GM19238 (cell line): ENCODE measurements at regions not wholly inside any gene's neighbourhood (a gene's known extent, or its start where the extent isn't known, plus 50 kb on each side); places are given as distances from the start of the nearest gene placed in this dataset.

Source experiments
- DNase-seq: peaks from one replicate; pipeline ENCODE4 v3.0.0; 2011; ENCODE audit warnings: low spot score; ENCODE audit not compliant: insufficient read length

DNA sequence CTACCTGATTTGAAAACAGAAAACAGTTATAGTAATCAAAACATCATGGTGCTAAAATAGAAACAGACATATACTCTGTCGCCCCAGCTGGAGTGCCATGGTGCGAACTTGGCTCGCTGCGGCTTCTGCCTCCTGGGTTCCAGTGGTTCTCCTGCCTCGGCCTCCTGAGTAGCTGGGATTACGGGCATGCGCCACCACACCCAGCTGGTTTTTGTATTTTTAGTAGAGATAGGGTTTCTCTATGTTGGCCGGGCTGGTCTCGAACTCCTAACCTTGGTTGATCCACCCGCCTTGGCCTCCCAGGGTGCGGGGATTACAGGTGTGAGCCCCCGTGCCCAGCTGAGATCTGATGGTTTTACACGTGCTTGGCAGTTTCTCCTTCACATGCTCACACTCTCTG lies 495.9 kb downstream of the ANXA1 start:
- DNase-seq, result no peak

DNA sequence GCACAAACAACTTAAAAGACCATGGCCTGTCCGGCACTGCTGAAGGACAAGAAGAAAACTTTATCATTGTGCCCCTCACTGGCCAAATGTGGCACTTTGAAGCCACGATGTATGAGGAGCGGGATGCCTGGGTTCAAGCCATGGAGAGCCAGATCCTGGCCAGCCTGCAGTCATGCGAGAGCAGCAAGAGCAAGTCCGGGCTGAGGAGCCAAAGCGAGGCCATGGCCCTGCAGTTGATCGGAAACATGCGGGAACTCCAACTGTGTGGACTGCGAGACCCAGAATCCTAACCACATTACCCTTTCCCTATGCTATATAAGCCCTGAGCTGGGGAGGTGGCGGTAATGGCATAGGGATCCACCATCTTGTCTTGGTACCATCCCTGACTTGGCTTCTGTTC lies 497.9 kb downstream of the ANXA1 start:
- no peak for DNase-seq

DNA sequence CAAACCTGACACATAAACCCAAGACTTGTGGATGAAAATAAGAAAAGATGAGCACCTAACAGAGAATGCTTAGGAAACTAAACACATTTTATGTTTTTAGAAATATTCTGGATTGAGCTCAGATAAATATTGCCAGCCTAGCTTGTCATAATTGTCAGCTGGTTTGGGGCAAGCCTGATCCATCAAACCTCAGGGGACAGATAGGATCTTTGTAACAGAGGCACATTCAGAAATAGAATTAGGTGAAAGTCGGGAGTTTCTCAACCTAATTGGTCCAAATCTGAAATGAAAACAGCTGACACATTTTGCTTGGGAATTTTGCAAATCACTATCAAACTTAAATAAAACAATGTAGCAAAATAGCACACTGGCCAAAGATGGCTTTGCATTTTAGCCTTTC lies 503.7 kb downstream of the ANXA1 start:
- no peak for DNase-seq

DNA sequence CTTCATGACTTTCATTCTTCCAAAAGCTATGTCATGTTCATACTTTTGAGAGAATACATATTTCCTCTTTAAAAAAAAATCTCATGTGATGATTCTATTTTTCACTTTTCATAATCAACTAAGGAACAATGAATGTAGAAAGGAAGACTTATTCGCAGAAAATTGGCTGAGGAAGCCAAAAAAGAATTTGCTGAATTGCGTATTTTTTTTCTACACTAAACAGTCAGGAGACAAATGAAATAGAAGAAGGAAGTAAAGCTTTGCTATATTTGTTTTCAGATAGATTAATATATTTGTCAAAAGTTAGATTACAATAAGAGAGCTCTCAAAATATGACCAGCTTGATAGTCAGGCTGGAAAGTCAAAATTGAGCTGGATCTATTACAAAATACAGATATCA lies 504.2 kb downstream of the ANXA1 start:
- DNase-seq, result no peak

DNA sequence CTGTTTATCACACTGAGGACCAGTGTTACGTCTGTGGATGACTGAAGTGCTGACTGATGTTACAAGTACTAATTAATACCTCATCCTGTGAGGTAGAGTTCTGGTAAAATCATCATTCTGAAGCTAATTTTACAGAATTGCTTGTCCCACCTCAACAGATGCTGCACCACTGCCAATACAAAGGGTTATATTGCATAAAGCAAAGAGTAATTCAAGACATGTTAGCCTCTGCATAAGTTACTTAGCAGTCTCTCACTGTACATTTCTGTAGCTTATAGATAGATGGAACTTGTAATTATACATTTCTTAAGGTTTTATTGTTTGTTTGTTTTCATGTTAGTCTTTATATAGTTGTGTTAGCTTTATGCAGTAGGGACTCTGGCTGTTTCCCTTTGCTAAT lies 513.6 kb downstream of the ANXA1 start:
- no peak for DNase-seq

DNA sequence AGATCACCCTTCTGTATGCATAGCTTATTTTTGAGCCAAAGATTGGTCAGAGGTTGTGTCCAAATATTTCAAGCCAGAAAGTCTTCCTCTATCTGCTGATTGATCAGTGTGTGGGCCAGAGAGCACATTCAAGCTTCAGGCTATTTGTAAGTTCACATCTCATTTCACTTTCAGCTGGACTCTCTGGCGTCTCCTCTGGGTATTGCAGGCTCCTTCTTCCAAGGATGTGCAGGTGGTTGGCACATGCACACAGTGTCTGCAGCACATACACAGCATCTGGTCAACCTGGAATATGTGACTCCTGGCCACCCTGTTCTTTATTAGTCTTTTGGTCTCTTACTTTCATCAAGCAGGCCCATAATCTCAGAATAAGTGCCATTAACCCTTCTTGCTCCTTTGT lies 516.1 kb downstream of the ANXA1 start:
- DNase-seq, result no peak

DNA sequence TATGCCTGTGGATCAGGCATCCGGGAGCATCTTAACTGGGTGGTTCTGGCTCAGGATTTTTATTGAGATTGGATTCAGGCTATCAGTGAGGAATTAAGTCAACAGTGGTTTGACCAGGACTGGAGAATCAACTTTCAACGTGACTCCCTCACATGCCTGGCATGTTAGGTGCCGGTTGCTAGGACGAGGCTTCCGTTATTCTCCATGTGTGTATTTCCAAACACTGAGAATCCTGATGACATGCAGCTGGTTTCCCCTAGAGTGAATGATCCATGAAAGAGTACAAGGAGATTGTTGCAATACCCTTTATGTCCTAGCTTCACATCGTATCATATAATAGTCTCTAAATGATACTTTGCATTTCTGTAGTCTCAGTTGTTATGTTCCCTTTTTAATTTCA lies 529.2 kb downstream of the ANXA1 start:
- no peak for DNase-seq

DNA sequence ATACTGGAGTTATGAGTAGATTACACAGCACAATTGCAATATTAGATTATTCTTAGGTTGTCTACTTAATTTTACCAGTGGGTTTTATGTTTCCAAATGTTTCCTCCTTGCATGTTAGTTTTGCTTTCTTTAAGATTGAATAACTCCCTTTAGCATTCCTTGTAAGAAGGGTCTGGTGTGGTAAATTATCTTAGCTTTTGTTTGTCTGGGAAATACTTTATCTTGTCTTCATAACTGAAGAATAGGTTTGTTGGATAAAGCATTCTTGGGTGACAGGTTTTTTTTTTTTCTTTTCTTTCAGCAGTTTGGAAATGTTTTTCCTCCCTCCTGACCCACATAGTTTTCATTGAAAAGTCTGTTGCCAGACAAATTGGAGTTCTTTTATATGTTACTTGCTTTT lies 531.1 kb downstream of the ANXA1 start:
- no peak for DNase-seq

DNA sequence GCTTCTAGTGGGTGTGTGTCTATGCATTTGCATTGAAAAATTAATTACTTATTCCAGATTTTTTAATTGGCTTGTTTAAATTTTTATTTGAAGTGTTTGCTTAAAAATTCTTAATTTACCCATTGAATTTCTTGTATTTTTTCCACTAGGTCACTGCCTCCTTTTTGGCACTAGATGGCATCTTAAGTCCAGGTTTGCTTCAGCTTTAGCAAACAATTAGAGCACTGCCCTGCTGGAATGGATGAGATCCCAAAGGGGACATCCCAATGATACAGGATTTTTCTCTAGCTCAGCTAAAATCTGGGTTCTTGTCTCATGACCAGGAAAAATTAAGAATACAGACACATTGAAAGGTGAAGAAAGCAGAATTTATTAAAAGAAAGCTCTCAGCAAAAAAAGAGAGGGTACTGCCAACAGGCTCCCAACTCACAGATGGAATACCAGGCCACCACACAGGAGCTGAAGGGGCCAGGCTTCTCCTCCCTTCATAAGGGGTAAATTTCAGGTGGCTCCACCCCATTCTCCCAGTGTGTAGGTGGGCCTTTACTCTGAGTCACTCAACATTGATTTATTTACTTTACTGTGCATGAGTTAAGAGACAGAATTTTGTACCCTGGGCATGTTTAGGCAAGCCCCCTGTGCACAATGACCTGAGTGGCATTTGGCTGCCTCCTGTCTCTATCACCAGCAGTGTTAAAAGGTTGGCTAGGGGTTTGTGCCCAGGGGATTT lies 532.4 kb downstream of the ANXA1 start:
- DNase-seq, result no peak

DNA sequence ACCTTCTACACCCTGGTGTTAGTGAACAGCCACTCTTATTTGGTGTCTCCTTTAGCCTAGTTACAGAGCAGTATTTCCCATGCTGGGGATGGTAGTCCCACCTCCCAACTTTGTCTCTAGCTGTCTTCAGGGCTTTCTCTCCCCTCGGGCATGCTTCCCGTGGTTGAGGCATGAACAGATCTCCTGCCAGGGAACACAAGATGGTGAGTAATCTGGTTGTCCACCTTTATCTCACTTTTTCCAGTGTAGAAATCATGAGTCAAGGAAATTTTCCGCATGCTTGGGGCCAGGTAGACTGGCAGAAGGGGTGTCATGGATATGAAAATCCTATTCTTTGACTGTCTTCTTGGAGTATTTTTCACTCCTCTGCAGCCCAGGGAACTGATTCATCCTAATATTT lies 532.9 kb downstream of the ANXA1 start:
- no peak for DNase-seq

DNA sequence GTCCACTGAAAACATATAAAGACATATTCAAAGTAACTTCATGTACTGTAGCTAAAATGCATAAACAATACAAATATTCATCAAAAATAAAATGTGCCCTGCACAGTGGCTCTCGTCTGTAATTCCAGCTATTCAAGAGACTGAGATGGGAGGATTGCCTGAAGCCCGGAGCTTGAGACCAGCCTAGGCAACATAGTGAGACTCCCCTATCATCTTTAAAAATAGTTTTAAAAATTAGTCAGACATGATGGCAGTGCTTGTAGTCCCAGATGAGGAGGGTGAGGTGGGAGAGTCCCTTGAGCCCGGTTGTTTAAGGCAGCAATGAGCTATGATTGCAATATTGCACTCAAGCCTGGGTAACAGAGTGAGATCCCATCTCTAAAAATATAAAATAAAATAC lies 534.1 kb downstream of the ANXA1 start:
- DNase-seq, result no peak

DNA sequence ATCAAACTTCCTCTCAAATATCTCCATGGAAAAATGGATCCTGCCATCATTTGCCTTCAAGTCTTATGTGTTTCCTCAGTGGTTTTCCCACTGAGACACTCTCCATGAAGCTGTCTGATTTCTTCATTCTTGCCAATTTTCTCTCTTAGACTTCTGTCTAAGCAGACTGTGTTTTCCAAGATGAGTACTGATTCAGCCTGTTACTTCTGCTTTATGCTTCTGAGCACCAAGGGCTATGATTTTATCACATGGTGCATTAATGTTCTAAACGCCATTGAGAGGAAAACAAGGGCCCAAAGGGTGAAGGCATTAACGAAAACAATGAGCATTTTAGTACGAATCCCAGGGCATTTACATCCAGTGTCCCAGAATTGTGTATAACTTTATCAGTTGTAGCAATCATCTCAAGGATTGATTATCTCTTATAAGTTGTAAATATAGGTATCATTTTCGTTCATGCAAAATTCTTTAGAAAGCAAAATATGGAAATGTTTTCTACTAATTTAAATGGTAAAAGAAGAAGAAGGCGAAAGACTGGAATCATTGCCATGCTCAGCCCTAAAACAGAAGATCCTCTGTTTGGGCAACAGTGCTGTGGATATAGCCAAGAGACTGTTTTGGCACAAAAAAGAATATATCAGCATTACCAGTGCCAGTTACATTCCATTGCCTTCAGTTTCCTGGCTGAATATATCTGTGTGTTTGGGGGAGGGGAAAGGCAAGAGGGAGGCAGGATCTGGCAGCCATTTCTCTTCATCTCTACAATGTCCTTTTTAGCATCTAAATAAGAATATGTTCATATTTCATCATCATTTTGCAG lies 537.6 kb downstream of the ANXA1 start:
- no peak for DNase-seq

DNA sequence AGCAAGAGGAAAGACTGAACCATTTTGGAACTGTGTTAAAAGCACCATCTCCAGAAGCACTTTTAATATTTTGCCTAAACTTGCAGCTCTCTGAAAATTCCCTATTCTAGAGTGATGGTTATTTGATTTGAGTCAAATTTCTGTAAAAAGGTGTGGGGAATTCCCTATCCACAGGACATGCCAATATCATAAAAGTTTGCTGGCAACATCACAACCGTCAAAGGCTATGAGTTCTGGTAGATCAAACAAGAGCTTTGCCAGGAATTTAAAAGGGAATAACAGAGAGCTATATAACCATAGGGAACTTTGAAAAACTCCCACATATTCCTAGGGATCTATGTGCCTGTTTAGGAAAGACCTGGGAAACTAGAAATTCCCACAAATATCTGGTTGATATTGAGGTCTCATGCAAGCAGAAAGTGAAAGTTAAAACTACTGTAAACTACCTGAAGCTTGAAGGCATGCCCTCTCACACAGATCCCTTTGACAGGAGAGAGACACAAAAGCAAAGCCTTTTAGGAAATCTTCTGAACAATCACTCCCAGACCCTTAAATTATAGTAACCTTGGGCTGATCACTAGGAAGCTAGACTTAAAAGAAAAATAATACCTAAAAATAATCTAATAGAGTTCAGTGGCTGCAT lies 549.9 kb downstream of the ANXA1 start:
- DNase-seq, result no peak

DNA sequence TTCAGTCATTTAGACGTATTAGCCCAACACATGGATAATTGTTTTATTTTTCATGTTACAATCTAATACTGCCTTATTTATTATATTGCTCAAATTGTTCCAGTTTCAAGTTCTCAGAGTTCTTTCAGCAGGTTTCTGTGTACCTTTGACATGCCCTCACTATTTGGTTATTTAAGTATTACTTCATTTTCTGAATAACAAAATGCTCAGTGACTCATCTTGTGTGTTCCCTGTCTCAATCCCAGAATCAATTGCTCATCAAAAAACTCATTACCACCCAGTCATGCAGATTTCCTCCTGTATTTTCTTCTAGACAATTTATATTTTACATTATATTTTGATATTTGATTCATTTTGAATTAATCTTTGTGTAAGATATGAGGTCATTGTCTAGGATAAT lies 562.6 kb downstream of the ANXA1 start:
- DNase-seq, result no peak

DNA sequence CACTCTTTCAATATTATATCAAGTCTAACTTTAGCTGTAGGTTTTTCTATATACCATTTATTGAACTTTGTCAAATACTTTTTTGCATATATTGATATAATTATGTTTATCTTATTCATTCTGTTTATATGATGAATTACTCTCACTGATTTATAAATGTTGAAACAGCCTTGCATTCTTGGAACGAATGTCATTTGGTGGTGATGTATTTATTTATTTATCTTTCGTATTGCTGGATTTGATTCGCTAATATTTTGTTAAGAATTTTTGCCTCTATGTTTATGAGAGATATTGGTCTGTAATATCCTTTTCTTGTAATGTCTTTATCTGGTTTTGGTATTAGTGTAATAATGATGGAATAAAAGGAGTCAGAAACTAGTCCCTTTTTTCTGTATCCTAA lies 563.9 kb downstream of the ANXA1 start:
- DNase-seq, result no peak

DNA sequence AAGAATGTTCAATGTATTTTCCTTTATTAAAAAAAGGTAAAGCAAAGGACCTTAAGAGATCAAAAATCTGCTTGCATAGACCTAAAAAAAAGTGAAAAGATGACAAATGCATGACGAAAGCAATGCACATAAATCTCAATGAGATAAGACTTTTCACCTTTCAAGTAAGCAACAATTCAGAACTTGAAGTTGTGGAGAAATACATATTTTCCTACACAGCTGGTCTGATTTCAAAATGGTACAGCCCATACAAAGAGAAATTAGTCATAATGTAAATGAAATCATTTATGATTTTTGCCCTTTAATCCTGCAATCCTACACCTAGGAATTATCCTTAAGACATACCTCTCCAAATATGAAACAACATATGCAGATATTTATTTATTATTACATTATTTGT lies 568.0 kb downstream of the ANXA1 start:
- DNase-seq, result no peak

DNA sequence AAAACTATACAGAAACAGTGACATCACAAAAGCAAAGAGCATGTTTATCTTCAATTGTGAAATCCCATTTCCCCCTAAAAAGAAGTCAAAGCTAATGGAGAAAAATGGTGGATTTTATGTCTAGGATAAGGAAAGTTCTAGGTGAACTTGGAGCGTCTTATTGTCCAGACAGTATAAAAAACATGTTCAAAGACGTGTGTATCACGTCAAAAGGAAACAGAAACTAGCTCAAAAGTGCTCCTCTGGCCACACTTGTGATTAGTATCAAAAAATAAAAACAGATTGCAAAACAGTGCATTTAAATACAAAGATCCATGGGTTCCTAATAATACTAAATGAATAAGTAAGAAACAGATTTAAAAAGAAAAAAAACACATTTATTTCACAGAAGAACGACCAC lies 568.9 kb downstream of the ANXA1 start:
- DNase-seq, result no peak

DNA sequence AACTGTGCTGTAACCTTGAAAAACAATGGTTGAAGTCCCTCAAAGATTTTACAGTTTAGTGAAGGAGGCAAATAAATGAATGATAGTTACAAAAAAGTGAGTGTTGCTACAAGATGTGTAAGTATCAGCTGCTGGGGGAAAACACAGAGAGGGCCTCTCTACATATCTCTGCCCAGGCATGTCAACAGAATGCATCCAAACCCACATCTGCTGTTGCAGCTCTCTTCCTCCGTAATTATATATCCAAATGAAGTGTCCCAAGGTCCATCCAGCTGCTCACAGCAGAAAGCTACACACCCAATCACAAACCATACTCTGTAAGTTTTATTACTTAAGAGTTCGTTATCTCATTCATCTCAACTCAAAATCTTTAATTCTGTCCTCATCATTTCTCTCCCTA lies 584.6 kb downstream of the ANXA1 start:
- no peak for DNase-seq

DNA sequence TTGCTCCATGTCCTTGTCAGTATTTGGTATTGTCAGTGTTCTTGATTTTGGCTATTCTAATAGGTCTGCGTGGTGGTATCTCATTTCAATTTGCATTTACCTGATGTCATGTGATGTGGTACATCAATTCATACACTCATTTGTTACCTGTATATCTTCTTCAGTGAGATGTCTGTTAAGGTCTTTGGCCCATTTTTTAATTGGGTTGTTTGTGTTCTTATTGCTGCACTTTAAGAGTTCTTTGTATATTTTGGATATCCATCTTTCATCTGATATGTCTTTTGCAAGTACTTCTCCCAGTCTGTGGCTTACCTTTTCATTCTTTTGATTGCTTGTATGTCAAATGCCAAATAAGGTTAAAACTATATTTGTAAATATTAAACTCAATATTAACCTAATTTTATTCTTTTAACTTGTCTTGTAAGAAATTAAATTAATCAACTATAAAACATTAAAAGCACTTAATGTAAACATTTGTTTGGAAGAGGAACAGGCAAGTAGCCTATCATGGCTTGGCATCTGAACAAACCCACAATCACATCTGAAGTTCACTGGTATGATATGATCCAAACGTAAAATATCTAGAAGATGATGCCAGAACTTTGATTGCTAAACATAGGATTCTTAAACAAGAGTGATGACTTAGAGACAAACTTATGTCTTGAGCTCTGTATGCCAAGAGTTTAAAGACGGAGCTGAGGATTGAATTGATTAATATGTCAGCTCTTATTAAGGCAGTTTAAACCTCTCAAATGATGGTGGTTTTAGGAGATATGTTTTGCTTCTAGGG lies 587.3 kb downstream of the ANXA1 start:
- no peak for DNase-seq

DNA sequence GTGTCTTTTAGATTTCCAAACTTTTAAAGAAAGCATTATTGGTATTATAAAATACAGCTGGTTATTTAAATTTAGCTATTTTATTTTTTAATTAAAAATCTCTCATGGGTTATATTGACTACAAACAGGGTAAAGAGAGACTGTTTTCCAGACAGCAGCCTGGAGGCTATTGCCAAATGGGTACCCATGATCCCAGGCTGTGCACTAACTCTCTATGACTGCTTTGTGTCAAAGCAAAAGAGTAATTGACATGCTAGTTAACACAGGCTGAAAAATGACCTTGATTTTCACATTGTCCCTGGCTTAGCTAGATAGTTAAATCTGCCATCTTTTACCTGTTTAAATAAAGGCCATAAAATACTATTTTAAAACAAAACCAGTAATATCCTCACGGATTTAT lies 589.7 kb downstream of the ANXA1 start:
- no peak for DNase-seq

DNA sequence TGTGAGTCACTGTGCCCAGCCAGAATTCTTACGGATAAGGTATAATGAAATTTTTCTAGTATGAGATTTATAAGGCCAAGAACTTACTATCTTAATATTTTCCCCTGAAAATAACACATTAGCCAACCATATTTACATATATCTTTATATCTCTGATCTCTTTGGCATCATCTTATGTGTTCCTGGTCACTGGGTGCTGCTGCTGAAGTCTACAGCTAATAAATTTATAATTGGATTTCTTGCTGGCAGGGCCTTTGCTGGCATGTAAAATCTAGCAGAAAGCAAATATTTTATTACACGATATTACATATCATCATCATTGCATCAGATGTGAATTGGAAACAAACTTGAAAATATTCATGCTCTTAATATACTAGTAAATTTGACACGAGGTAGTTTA lies 590.7 kb downstream of the ANXA1 start:
- DNase-seq, result no peak

DNA sequence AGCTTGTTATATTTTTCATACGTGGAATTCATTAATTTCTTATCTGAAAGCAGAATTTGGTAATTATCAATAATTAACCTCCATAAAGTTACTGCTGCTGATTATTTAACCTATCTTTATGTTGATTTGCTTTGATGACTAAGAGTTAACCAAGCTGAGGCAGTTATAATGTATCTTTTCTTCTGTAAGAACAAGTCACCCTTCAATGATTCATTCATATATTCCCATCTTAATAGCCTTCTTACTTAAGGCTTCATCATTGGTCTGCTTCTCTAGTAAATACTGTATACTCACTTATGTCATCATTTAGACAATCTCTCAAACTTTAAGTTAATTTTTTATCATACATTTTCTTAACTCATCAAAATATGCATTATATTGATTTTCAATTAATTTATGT lies 592.2 kb downstream of the ANXA1 start:
- no peak for DNase-seq
